ENCODE measurements at regions not wholly inside any gene's neighbourhood (a gene's known extent, or its start where the extent isn't known, plus 50 kb on each side); places are given as distances from the start of the nearest gene placed in this dataset.

GRCh38 chr11:122186439-122187080 is 70.5 kb upstream of the BLID start:
- H3K9me3 Mint-ChIP-seq = no peaks in the 10 kb centered on the region
- TF ChIP-seq EZH2phosphoT487 (IDR thresholded peaks at IDR 0.05) (no peak), EZH2 (IDR thresholded peaks at IDR 0.05) (no peak), CTCF (IDR thresholded peaks at IDR 0.05) (no peak)
- Histone ChIP-seq H3K9me3 (ENCODE audit: low read depth) (no peaks in the 10 kb centered on the region), H3K4me2 (no peak overlapping the region), H4K20me1 (ENCODE audit: low read depth) (no peaks in the 10 kb centered on the region), H3K9ac (no peak overlapping the region), H3K27me3 (no peaks in the 10 kb centered on the region), H3F3A (ENCODE audit: low read depth) (no peaks in the 10 kb centered on the region), H3K4me3 (no peak overlapping the region), H3K27ac (no peak overlapping the region), H3K79me2 (ENCODE audit: low read depth) (no peaks in the 10 kb centered on the region), H2AFZ (replicated peaks) (no peak overlapping the region), H3K4me1 (peaks cover 6% of the 10 kb centered on the region), H3K36me3 (no peaks in the 10 kb centered on the region)
- H3K4me1 Mint-ChIP-seq = peaks cover 2% of the 10 kb centered on the region
- no peak for DNase-seq (ENCODE audit: low spot score)
- peaks cover 19% of the 10 kb centered on the region for H3K36me3 Mint-ChIP-seq
- no peaks in the 10 kb centered on the region for H3K27me3 Mint-ChIP-seq (ENCODE audit: insufficient read depth, low read depth)
- H3K27ac Mint-ChIP-seq = no peak overlapping the region
- H3K4me3 Mint-ChIP-seq = no peak overlapping the region

GRCh38 chr11:122183933-122184332 is 67.9 kb upstream of the BLID start:
- Histone ChIP-seq H2AFZ (replicated peaks) (no peak overlapping the region), H3K79me2 (ENCODE audit: low read depth) (no peaks in the 10 kb centered on the region), H3K9me3 (ENCODE audit: low read depth) (no peaks in the 10 kb centered on the region), H3F3A (ENCODE audit: low read depth) (no peaks in the 10 kb centered on the region), H3K4me2 (no peak overlapping the region), H4K20me1 (ENCODE audit: low read depth) (no peaks in the 10 kb centered on the region), H3K4me3 (no peak overlapping the region), H3K27me3 (no peaks in the 10 kb centered on the region), H3K4me1 (peaks cover 6% of the 10 kb centered on the region), H3K9ac (no peak overlapping the region), H3K27ac (no peak overlapping the region), H3K36me3 (no peaks in the 10 kb centered on the region)
- no peaks in the 10 kb centered on the region for H3K9me3 Mint-ChIP-seq
- no peak overlapping the region for H3K4me3 Mint-ChIP-seq
- no peak for TF ChIP-seq EZH2 (IDR thresholded peaks at IDR 0.05)
- TF ChIP-seq CTCF (IDR thresholded peaks at IDR 0.05) = no peak
- no peak for TF ChIP-seq EZH2phosphoT487 (IDR thresholded peaks at IDR 0.05)
- H3K27me3 Mint-ChIP-seq (ENCODE audit: insufficient read depth, low read depth) = no peaks in the 10 kb centered on the region
- DNase-seq (ENCODE audit: low spot score) = no peak
- no peak overlapping the region for H3K27ac Mint-ChIP-seq
- H3K36me3 Mint-ChIP-seq = peaks cover 20% of the 10 kb centered on the region
- H3K4me1 Mint-ChIP-seq = peaks cover 15% of the 10 kb centered on the region

- Mint-ChIP-seq H3K9me3 (no peaks in the 10 kb centered on the region), H3K36me3 (peaks cover 22% of the 10 kb centered on the region), H3K4me1 (peaks cover 18% of the 10 kb centered on the region), H3K27me3 (ENCODE audit: insufficient read depth, low read depth) (no peaks in the 10 kb centered on the region), H3K4me3 (no peak overlapping the region), H3K27ac (no peak overlapping the region)
- Histone ChIP-seq H3K9ac (no peak overlapping the region), H4K20me1 (ENCODE audit: low read depth) (no peaks in the 10 kb centered on the region), H3F3A (ENCODE audit: low read depth) (no peaks in the 10 kb centered on the region), H2AFZ (replicated peaks) (no peak overlapping the region), H3K27me3 (no peaks in the 10 kb centered on the region), H3K27ac (no peak overlapping the region), H3K4me1 (peaks cover 6% of the 10 kb centered on the region), H3K79me2 (ENCODE audit: low read depth) (no peaks in the 10 kb centered on the region), H3K4me3 (no peak overlapping the region), H3K4me2 (no peak overlapping the region), H3K36me3 (no peaks in the 10 kb centered on the region), H3K9me3 (ENCODE audit: low read depth) (no peaks in the 10 kb centered on the region)
- TF ChIP-seq CTCF (IDR thresholded peaks at IDR 0.05) = no peak
- no peak for TF ChIP-seq EZH2 (IDR thresholded peaks at IDR 0.05)
- TF ChIP-seq EZH2phosphoT487 (IDR thresholded peaks at IDR 0.05) = no peak
- DNase-seq (ENCODE audit: low spot score) = no peak
Measured at GRCh38 chr11:122181893-122182292, 65.9 kb upstream of the BLID start.
